ENCODE measurements at regions not wholly inside any gene's neighbourhood (a gene's known extent, or its start where the extent isn't known, plus 50 kb on each side); places are given as distances from the start of the nearest gene placed in this dataset.

DNA sequence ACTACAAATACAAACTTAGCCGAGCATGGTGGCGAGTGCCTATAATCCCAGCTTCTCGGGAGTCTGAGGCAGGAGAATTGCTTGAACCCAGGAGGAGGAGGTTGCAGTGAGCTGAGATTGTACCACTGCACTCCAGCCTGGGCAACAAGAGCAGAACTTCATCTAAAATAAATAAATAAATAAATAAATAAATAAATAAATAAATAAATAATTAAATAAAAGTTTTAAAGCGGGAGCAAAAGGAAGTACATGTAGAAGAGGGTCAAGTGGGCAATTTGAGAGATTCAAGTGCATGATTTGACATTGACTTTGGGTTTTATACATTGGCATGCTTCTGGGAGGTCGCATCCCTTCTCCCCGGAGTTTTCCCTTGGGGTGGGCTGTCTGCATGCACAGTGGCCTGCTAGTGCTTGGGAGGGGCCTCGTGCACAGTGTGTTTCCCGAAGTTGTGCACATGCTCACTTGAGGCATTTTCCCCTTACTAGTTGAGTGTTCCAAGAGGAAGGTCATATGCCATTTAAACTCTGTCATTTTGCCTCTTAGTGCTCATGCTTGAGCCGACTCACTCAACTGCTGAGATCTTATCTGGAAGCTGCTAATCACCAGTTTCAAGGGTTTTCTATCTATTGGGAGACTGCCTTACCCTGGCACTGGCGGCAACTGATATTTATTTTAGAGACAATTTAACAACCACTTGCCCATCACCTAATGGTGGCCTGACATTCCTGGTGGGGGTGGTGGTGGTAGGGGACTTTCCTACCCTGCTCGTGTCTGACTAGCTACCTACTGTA is 193.2 kb upstream of the MPHOSPH6 start:
- no peak for ATAC-seq (replicated peaks in 6 of 8)
- Histone ChIP-seq H3K27ac (no peak overlapping the region), H3K4me3 (no peak overlapping the region), H3K4me1 (replicated peaks in 1 of 2) (no peaks in the 10 kb centered on the region)
- WGBS, 10 experiments, result 42 to 94% (median 78%) methylated on average over 1 to 10 of the region's 11 CpGs
- in situ Hi-C loops (cut with MboI; ENCODE audit: low pct_unique_long_range_greater_than_20kb in 2 of 9, low sequenced_read_pairs in 9 of 9, unreplicated experiment in 9 of 9), result loop anchor here in 1 of 9 experiments (25.0 kb wide), 1 partner anchor 224 kb away; no protein-coding TSS in a partner anchor

DNA sequence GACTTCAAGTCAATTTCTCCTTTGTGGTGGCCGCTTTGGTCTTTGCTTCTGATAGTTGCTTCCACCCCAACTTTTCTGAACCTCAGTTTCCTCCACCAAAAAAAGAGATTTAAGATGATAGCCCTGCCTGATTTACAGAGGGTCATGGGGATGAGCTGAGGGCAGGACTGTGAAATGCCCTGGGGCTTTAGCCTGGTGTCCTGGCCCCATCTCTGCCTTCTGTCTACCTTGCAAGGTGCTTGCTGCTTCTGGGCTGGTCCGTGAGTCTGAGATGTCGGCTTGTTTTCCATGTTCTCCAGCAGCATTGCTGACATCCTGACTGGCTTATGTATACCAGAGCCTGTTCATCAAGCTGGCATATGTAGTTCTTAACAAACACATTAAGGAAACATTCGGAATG is 191.9 kb upstream of the MPHOSPH6 start:
- Histone ChIP-seq H3K4me3 (no peak overlapping the region), H3K27ac (no peak overlapping the region), H3K4me1 (replicated peaks in 1 of 2) (no peaks in the 10 kb centered on the region)
- 38 to 100% (median 67%) methylated on average over 1 to 4 of the region's 4 CpGs; no CpG with 5 or more reads in 1 of the 10 experiments for WGBS, 10 experiments
- in situ Hi-C loops (cut with MboI; ENCODE audit: low pct_unique_long_range_greater_than_20kb in 2 of 9, low sequenced_read_pairs in 9 of 9, unreplicated experiment in 9 of 9), result loop anchor here in 1 of 9 experiments (25.0 kb wide), 1 partner anchor 225 kb away; no protein-coding TSS in a partner anchor
- ATAC-seq (replicated peaks in 6 of 8), result no peak

DNA sequence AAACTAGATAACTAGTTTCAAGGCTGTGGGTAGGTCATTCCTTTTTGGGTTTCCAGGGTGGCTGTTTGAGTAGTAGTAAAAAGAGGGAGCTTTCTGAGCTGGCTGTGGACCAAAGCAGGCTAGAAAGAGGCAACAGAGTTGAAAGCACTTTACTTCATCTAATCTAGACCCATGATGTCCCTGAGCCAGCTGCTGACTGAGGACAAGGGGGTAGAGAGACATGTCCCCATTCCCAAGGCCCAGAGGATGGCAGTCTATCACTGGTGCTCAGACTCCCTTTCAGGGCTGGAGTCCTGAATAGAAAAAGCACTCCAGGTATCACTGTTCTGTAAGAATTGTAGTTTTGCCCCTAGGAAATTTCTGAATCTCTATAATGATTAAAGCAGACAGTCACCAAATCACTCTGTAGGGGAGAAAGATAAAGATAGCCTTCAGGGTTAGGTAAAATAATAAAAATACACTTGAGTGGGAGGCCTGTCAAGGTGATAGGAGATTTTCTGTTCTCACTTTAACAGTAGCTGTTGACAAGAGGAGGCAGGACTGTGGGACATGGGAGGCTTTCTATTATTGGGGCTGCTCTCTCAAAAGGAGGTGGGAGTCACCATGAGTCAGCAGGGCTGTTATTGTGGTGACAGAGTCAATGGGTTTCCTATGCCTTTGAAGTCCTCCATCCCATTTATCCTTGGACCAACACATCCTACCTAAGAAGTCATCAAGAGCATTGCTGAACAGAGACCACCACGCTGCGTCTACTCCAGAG is 190.2 kb upstream of the MPHOSPH6 start:
- Histone ChIP-seq H3K4me1 (replicated peaks in 1 of 2) (no peaks in the 10 kb centered on the region), H3K27ac (no peak overlapping the region), H3K4me3 (no peak overlapping the region)
- WGBS, 10 experiments, result 80 to 90% methylated on average over 2 of the region's 2 CpGs; no CpG with 5 or more reads in 8 of the 10 experiments
- in situ Hi-C loops (cut with MboI; ENCODE audit: low pct_unique_long_range_greater_than_20kb in 2 of 9, low sequenced_read_pairs in 9 of 9, unreplicated experiment in 9 of 9), result loop anchor here in 1 of 9 experiments (25.0 kb wide), 1 partner anchor 227 kb away; no protein-coding TSS in a partner anchor
- no peak for ATAC-seq (replicated peaks in 6 of 8)

DNA sequence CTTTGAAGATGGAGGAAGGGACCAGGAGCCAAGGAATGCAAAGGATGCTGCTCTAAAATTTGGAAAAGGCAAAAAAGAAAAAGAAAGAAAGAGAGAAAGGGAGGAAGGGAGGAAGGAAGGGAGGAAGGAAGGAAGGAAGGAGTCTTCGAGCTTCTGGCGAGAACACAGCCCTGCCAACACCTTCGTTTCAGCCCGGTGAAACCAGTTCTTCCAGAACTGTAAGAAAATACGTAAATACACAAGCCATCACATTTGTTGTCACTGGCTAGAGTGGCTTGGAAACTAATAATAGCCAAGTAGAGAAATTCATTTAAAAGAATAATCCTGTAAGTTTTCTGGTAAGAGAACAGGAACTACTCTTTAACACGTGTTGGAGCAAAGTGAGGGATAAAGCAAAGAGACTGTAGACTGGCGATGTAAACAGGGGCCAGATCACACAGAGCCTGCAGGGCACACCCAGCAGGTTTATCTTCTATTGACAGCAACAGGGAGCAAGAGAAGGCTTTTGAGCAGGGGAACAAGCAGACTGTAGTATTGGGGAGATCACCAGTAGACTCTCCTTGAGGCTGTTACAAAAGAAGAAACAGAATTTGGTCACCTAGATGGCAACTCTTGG is 188.7 kb upstream of the MPHOSPH6 start:
- WGBS, 10 experiments, result 10 to 90% (median 69%) methylated on average over 2 to 7 of the region's 7 CpGs; no CpG with 5 or more reads in 1 of the 10 experiments
- ATAC-seq (replicated peaks in 6 of 8), result no peak
- Histone ChIP-seq H3K27ac (no peak overlapping the region), H3K4me3 (no peak overlapping the region), H3K4me1 (replicated peaks in 1 of 2) (no peaks in the 10 kb centered on the region)
- in situ Hi-C loops (cut with MboI; ENCODE audit: low pct_unique_long_range_greater_than_20kb in 2 of 9, low sequenced_read_pairs in 9 of 9, unreplicated experiment in 9 of 9), result loop anchor here in 1 of 9 experiments (25.0 kb wide), 1 partner anchor 229 kb away; no protein-coding TSS in a partner anchor

GRCh38 chr16:82358161-82358560 is 188.1 kb upstream of the MPHOSPH6 start:
- in situ Hi-C loops (cut with MboI; ENCODE audit: low pct_unique_long_range_greater_than_20kb in 2 of 9, low sequenced_read_pairs in 9 of 9, unreplicated experiment in 9 of 9), result loop anchor here in 1 of 9 experiments (25.0 kb wide), 1 partner anchor 229 kb away; no protein-coding TSS in a partner anchor
- H3K4me3 ChIP-seq, result no peak overlapping the region
- no peak for ATAC-seq (replicated peaks in 6 of 8)

GRCh38 chr16:82357237-82357636 is 187.2 kb upstream of the MPHOSPH6 start:
- in situ Hi-C loops (cut with MboI; ENCODE audit: low pct_unique_long_range_greater_than_20kb in 2 of 9, low sequenced_read_pairs in 9 of 9, unreplicated experiment in 9 of 9), result loop anchor here in 1 of 9 experiments (25.0 kb wide), 1 partner anchor 230 kb away; no protein-coding TSS in a partner anchor
- WGBS, 10 experiments, result 7 to 89% (median 67%) methylated on average over 1 to 4 of the region's 4 CpGs; no CpG with 5 or more reads in 1 of the 10 experiments
- H3K4me1 ChIP-seq (replicated peaks in 1 of 2), result no peaks in the 10 kb centered on the region
- ATAC-seq (replicated peaks in 6 of 8), result peak in 2 of 8 experiments; percentile 46 to 58
- H3K27ac ChIP-seq, result no peak overlapping the region
- no peak overlapping the region for H3K4me3 ChIP-seq

More at GRCh38 chr16:82358161-82358560, 188.1 kb upstream of the MPHOSPH6 start:
- WGBS, 10 experiments, result 0 to 100% (median 67%) methylated on average over 1 to 2 of the region's 3 CpGs; no CpG with 5 or more reads in 1 of the 10 experiments
- H3K4me1 ChIP-seq (replicated peaks in 1 of 2), result no peaks in the 10 kb centered on the region
- no peak overlapping the region for H3K27ac ChIP-seq

- no peak for ATAC-seq (replicated peaks in 6 of 8)
- H3K4me3 ChIP-seq, result no peak overlapping the region
- no peaks in the 10 kb centered on the region for H3K4me1 ChIP-seq (replicated peaks in 1 of 2)
- no peak overlapping the region for H3K27ac ChIP-seq
- 0 to 80% (median 52%) methylated on average over 1 to 2 of the region's 2 CpGs; no CpG with 5 or more reads in 4 of the 10 experiments for WGBS, 10 experiments
- in situ Hi-C loops (cut with MboI; ENCODE audit: low pct_unique_long_range_greater_than_20kb in 2 of 9, low sequenced_read_pairs in 9 of 9, unreplicated experiment in 9 of 9), result loop anchor here in 1 of 9 experiments (25.0 kb wide), 1 partner anchor 237 kb away; no protein-coding TSS in a partner anchor
These were observed 180.5 kb upstream of the MPHOSPH6 start for GRCh38 chr16:82350560-82350959.

- 0 to 100% (median 56%) methylated on average over 1 to 2 of the region's 2 CpGs; no CpG with 5 or more reads in 1 of the 10 experiments for WGBS, 10 experiments
- no peak overlapping the region for H3K4me3 ChIP-seq
- in situ Hi-C loops (cut with MboI; ENCODE audit: low pct_unique_long_range_greater_than_20kb in 2 of 9, low sequenced_read_pairs in 9 of 9, unreplicated experiment in 9 of 9), result no loop called here
- ATAC-seq (replicated peaks in 6 of 8), result no peak
- no peak overlapping the region for H3K27ac ChIP-seq
- no peaks in the 10 kb centered on the region for H3K4me1 ChIP-seq (replicated peaks in 1 of 2)
These were observed 175.3 kb upstream of the MPHOSPH6 start for GRCh38 chr16:82345318-82345717.

GRCh38 chr16:82344157-82344556 is 174.1 kb upstream of the MPHOSPH6 start:
- WGBS, 10 experiments, result 0 to 22% (median 8%) methylated on average over 1 to 3 of the region's 4 CpGs; no CpG with 5 or more reads in 5 of the 10 experiments
- in situ Hi-C loops (cut with MboI; ENCODE audit: low pct_unique_long_range_greater_than_20kb in 2 of 9, low sequenced_read_pairs in 9 of 9, unreplicated experiment in 9 of 9), result no loop called here
- Histone ChIP-seq H3K4me3 (no peak overlapping the region), H3K27ac (no peak overlapping the region), H3K4me1 (replicated peaks in 1 of 2) (no peaks in the 10 kb centered on the region)
- ATAC-seq (replicated peaks in 6 of 8), result peak in 4 of 8 experiments; percentile 46 to 73 (median 54)

GRCh38 chr16:82341146-82341669 is 171.2 kb upstream of the MPHOSPH6 start:
- in situ Hi-C loops (cut with MboI; ENCODE audit: low pct_unique_long_range_greater_than_20kb in 2 of 9, low sequenced_read_pairs in 9 of 9, unreplicated experiment in 9 of 9), result no loop called here
- WGBS, 10 experiments, result 4 to 93% (median 67%) methylated on average over 2 to 4 of the region's 4 CpGs; no CpG with 5 or more reads in 5 of the 10 experiments
- Histone ChIP-seq H3K4me3 (no peak overlapping the region), H3K27ac (no peak overlapping the region), H3K4me1 (replicated peaks in 1 of 2) (no peaks in the 10 kb centered on the region)
- ATAC-seq (replicated peaks in 6 of 8), result no peak

DNA sequence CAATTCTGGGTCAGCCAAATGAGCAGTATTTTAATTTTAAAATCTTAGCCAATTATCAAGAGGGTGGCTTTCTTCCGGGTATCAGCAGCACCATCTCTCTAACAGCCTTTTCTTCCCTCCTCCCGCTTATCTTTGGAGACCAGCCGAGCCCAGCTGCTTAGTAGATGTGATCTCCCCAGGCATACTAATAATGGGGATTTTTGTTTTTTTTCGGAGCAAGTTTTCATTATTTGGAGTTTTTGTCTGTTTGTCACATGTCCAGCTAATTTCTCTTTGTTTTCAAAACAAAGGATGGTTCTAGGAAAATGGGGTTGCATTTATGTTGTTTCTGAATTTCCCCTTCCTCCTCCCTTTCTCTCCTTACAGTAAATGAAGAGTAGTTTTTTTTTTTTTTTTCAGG is 170.5 kb upstream of the MPHOSPH6 start:
- no peak overlapping the region for H3K27ac ChIP-seq
- ATAC-seq (replicated peaks in 6 of 8), result no peak
- H3K4me3 ChIP-seq, result no peak overlapping the region
- H3K4me1 ChIP-seq (replicated peaks in 1 of 2), result no peaks in the 10 kb centered on the region
- WGBS, 10 experiments, result 13 to 90% (median 62%) methylated on average over 1 to 4 of the region's 4 CpGs
- in situ Hi-C loops (cut with MboI; ENCODE audit: low pct_unique_long_range_greater_than_20kb in 2 of 9, low sequenced_read_pairs in 9 of 9, unreplicated experiment in 9 of 9), result no loop called here

DNA sequence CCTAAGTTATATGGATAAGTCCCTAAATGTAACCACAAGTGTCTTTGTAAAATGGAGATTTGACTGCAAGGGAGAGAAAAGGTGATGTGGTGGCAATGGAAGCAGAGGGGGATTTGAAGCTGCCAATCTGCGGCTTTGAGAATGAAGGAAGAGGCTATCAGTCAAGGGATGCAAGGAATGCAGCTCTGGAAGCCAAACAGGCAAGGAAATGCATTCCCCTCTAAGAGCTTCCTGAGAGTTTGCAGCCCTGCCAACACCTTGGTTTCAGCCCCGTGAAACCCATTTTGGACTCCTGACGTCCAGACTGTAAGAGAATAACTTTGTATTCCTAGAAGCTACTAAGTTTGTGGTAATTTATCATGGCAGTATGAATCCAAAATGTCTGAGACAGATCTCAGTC is 167.3 kb upstream of the MPHOSPH6 start:
- Histone ChIP-seq H3K27ac (no peak overlapping the region), H3K4me3 (no peak overlapping the region), H3K4me1 (replicated peaks in 1 of 2) (peaks cover 0 to 7% of the 10 kb centered on the region in 2 donors)
- no peak for ATAC-seq (replicated peaks in 6 of 8)
- 0 to 100% (median 58%) methylated on average over 1 to 3 of the region's 3 CpGs; no CpG with 5 or more reads in 2 of the 10 experiments for WGBS, 10 experiments
- in situ Hi-C loops (cut with MboI; ENCODE audit: low pct_unique_long_range_greater_than_20kb in 2 of 9, low sequenced_read_pairs in 9 of 9, unreplicated experiment in 9 of 9), result no loop called here

All from motor neuron (in vitro differentiated cells).